Femur (tissue), 1 donor: ENCODE measurements at regions not wholly inside any gene's neighbourhood (a gene's known extent, or its start where the extent isn't known, plus 50 kb on each side); places are given as distances from the start of the nearest gene placed in this dataset.

Experiments used
- DNase-seq: peaks from one replicate; pipeline ENCODE4 v3.0.0-alpha.2; 2017

DNA sequence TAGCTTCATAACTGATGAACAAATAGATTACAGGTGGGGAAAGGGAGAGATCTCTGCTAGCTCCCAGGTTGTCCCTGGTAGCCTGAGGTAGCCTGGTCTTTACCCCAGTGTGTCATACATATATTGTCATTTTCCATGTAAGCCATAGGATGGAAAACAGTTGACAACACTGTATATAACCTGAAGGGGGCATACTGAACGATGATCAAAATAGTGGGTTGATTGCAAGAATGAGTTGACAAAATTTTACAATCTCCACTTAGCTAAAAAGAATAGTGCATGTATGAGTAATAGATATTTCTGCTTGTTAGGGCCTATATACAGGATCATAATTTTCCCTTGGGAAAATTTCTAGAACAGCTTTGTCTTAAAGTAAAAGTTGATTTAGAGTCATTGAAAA is 304.1 kb upstream of the HAND2 start:
- no peak for DNase-seq

GRCh38 chr4:173829565-173829964 is 299.5 kb upstream of the HAND2 start:
- DNase-seq = no peak

GRCh38 chr4:173827707-173828106 is 297.7 kb upstream of the HAND2 start:
- no peak for DNase-seq

DNA sequence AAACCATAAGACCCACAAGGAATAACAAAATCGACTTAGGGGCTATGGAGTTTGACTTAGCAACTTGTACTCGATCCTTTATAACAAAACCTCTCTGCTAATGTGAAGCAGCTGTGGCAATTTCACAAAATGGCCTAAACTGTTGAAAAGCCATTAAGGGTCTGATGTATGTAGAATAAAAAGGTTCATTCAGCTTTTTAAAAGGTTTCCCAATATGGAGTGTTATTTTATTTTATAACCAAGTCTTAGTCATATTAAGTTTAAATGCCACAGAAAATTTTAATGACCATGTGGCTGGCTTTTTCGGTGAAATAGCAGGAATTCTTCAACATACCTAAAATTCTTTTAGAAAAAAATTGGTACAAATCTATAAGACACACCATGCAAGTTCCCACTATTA is 291.8 kb upstream of the HAND2 start:
- no peak for DNase-seq

- DNase-seq = no peak
These were observed 291.0 kb upstream of the HAND2 start for GRCh38 chr4:173821036-173821435.

- DNase-seq = no peak
These were observed 277.3 kb upstream of the HAND2 start for GRCh38 chr4:173807347-173807746.

- no peak for DNase-seq
These were observed 275.9 kb upstream of the HAND2 start for GRCh38 chr4:173805884-173806283.

DNA sequence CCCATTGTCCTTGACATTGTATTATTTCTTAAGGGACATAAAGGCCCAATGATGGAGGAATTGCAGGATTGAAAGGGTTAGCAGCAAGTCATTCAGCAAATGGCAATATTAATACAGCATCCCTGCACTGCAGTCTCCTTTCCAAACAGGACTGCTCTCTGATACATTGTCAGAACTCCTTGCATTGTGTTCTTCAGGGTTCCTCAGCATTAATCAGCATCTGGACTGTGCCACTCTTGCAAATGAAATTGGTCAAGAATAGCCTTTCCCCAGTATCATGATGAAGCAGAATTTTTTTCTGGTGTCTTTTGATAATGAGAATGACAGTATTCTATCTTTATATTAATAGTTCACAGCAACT is 272.6 kb upstream of the HAND2 start:
- no peak for DNase-seq

DNA sequence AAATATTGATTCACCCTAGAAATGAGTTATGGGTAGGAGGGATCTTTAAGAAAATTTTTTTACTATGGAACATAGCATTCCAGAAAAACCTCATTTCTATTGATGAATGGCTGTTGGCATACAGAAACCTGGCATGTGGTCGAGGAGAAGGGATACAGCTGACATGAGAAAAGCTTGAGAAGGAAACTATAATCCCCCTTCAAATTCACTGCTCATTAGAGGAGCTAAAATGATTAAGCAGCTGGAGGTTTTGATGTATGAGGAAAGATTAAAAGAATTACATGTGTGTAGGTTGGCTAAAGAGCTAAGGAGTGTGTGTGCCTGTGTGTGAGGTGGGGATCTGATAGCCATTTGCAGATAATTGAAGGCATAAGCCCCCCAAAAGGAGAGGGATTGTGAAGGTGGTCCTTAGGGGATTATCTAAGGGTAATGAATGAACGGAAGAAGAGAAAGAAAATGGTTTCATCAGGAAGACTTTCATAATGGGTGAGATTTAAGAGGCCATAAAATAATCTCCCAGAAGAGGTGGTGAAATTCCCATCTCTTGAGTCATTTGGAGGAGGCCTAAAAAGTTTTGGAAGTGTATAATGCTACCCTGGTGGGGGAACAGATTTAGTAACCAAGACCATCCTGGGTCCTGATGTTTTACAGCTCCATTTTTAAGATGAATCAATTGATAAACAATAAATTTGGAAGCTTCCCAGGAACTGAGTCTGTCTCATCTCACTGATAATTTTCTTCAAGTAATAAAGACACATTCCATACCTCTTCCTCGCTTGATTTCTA is 272.0 kb upstream of the HAND2 start:
- no peak for DNase-seq

- DNase-seq = no peak
These were observed 271.3 kb upstream of the HAND2 start for GRCh38 chr4:173801361-173801760.

DNA sequence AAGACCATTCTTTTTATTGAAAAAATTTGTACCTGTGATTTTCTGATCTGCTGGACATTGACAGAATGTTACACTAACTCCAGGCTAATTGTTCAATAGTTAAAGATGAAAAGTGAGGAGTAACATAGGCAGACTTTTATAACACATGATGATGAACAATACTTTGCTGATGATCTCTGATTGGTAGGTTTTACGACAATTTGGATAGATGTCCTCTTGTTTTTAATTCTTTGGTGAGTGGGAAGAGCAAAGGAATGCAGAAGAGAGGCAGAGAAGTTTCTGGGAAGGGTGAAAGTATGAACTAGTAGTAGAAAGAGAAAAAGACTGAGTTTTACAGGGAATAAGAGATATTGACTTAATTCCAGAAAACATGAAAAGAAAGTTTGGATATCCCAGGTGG is 267.3 kb upstream of the HAND2 start:
- no peak for DNase-seq

GRCh38 chr4:173794662-173795061 is 264.6 kb upstream of the HAND2 start:
- no peak for DNase-seq

- DNase-seq = no peak
These were observed 264.0 kb upstream of the HAND2 start for GRCh38 chr4:173793937-173794510.

- DNase-seq = no peak
These were observed 252.6 kb upstream of the HAND2 start for GRCh38 chr4:173782660-173783059.

DNA sequence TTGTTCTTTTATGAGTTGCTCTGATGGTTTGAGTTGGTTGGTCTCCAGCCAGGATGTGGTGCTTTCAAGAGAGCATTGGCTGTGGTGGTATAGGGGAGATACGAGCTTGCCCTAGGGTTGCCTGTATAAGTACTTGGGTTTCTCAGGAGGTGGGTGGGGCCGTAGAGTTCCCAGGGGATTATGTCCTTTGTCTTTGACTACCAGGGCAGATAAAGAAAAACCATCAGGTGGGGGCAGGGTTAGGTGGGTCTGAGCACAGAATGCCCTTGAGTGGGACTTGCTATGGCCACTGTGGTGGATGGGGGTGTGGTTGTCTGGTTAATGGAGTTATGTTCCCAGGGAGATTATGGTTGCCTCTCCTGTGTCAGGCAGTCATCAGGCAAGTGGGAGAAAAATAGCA is 247.9 kb upstream of the HAND2 start:
- DNase-seq = no peak

- DNase-seq = no peak
These were observed 247.4 kb upstream of the HAND2 start for GRCh38 chr4:173777421-173777820.

DNA sequence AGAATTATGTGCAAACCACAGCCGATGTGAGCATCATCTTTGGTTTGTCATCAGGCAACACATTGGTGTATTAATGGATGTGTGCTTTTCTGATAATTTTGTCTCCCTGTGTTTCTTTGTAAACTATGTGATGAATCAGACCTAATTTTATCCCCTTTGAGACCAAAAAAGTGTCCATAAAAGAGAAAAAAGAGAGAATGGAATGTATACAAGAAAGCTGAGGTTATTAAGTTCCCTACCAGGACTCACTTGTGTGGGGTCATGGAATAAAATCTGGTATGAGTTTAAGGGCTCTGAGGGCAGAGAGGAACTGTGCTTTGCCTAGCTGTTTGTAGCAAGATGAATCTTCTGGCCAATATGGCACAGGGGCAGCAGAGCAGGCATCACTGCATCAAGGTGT is 239.5 kb upstream of the HAND2 start:
- DNase-seq = no peak

- DNase-seq = no peak
These were observed 237.6 kb upstream of the HAND2 start for GRCh38 chr4:173767650-173768049.

- no peak for DNase-seq
These were observed 236.2 kb upstream of the HAND2 start for GRCh38 chr4:173766171-173766600.

GRCh38 chr4:173765751-173766150 is 235.7 kb upstream of the HAND2 start:
- no peak for DNase-seq

GRCh38 chr4:173763389-173763788 is 233.4 kb upstream of the HAND2 start:
- no peak for DNase-seq

DNA sequence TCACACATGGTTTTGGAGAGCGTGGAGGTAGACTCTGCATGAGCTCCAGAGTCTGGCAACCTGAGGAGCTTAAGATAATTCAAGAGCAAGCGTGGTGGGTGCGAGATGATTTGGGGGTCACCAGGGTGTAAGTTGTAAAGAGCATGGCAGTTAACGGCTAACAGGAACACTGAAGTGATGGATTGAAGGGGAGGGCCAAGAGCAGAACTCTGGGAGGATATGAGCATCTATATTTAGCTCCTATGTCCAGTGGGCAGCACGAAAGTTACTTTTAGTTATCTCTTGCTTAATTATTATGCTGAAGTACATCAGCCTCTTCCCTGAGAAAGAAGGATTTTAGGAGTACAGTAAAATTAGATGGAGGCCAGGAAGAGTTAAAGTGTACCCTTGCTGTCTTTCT is 231.9 kb upstream of the HAND2 start:
- no peak for DNase-seq

- DNase-seq = no peak
These were observed 231.2 kb upstream of the HAND2 start for GRCh38 chr4:173761236-173761635.

GRCh38 chr4:173758132-173758531 is 228.1 kb upstream of the HAND2 start:
- no peak for DNase-seq

- no peak for DNase-seq
These were observed 223.4 kb upstream of the HAND2 start for GRCh38 chr4:173753408-173753807.
